ENCODE measurements at regions not wholly inside any gene's neighbourhood (a gene's known extent, or its start where the extent isn't known, plus 50 kb on each side); places are given as distances from the start of the nearest gene placed in this dataset.
"Not testable (repeated sequence)": the region's sequence is repeated elsewhere in the genome, so short reads cannot be mapped to it uniquely, and the experiment has no call there.

GRCh38 chr6:21918666-21919065, 325.1 kb downstream of the SOX4 start:
- DNase-seq (ENCODE audit: low read depth in 2 of 2), result no peak

- DNase-seq (ENCODE audit: low read depth in 2 of 2), result no peak
Measured at GRCh38 chr6:21922086-21922485, 328.5 kb downstream of the SOX4 start.

- DNase-seq (ENCODE audit: low read depth in 2 of 2), result no peak
Measured at GRCh38 chr6:21924002-21924401, 330.5 kb downstream of the SOX4 start.

GRCh38 chr6:21928827-21929226, 335.3 kb downstream of the SOX4 start:
- no peak for DNase-seq (ENCODE audit: low read depth in 2 of 2)

- DNase-seq (ENCODE audit: low read depth in 2 of 2), result no peak
Measured at GRCh38 chr6:21931641-21932335, 338.2 kb downstream of the SOX4 start.

GRCh38 chr6:21933351-21933750, 339.8 kb downstream of the SOX4 start:
- DNase-seq (ENCODE audit: low read depth in 2 of 2), result no peak

- DNase-seq (ENCODE audit: low read depth in 2 of 2), result no peak
Measured at GRCh38 chr6:21935142-21935541, 341.6 kb downstream of the SOX4 start.

GRCh38 chr6:21935561-21936028, 342.0 kb downstream of the SOX4 start:
- peak in 1 of 2 donors; percentile 5 for DNase-seq (ENCODE audit: low read depth in 2 of 2)

- no peak for DNase-seq (ENCODE audit: low read depth in 2 of 2)
Measured at GRCh38 chr6:21937466-21937865, 343.9 kb downstream of the SOX4 start.

- DNase-seq (ENCODE audit: low read depth in 2 of 2), result not testable (repeated sequence)
Measured at GRCh38 chr6:21939066-21939465, 345.5 kb downstream of the SOX4 start.

- DNase-seq (ENCODE audit: low read depth in 2 of 2), result no peak
Measured at GRCh38 chr6:21941926-21942325, 348.4 kb downstream of the SOX4 start.

- DNase-seq (ENCODE audit: low read depth in 2 of 2), result no peak
Measured at GRCh38 chr6:21942897-21943296, 349.3 kb downstream of the SOX4 start.

GRCh38 chr6:21946298-21946783, 350.5 kb downstream of the PRL start:
- no peak for DNase-seq (ENCODE audit: low read depth in 2 of 2)

- DNase-seq (ENCODE audit: low read depth in 2 of 2), result not testable (repeated sequence)
Measured at GRCh38 chr6:21947227-21947626, 349.6 kb downstream of the PRL start.

GRCh38 chr6:21947731-21948386, 349.0 kb downstream of the PRL start:
- no peak for DNase-seq (ENCODE audit: low read depth in 2 of 2)

- DNase-seq (ENCODE audit: low read depth in 2 of 2), result no peak
Measured at GRCh38 chr6:21949211-21949801, 347.5 kb downstream of the PRL start.

GRCh38 chr6:21952367-21952766, 344.5 kb downstream of the PRL start:
- no peak for DNase-seq (ENCODE audit: low read depth in 2 of 2)

- no peak for DNase-seq (ENCODE audit: low read depth in 2 of 2)
Measured at GRCh38 chr6:21953831-21954801, 342.7 kb downstream of the PRL start.

GRCh38 chr6:21955053-21955595, 341.7 kb downstream of the PRL start:
- no peak for DNase-seq (ENCODE audit: low read depth in 2 of 2)

GRCh38 chr6:21955951-21956350, 340.9 kb downstream of the PRL start:
- DNase-seq (ENCODE audit: low read depth in 2 of 2), result no peak

- DNase-seq (ENCODE audit: low read depth in 2 of 2), result no peak
Measured at GRCh38 chr6:21958428-21958827, 338.4 kb downstream of the PRL start.
